Activated CD4-positive, alpha-beta T cell treated with anti-CD3 and anti-CD28 coated beads, Interleukin-2, amount 50 U/mL, for 1 hour (primary cell): ENCODE measurements at regions not wholly inside any gene's neighbourhood (a gene's known extent, or its start where the extent isn't known, plus 50 kb on each side); places are given as distances from the start of the nearest gene placed in this dataset.

Experiments used
- DNase-seq: peaks from one replicate; pipeline ENCODE4 v3.0.0-alpha.2; 2020

DNA sequence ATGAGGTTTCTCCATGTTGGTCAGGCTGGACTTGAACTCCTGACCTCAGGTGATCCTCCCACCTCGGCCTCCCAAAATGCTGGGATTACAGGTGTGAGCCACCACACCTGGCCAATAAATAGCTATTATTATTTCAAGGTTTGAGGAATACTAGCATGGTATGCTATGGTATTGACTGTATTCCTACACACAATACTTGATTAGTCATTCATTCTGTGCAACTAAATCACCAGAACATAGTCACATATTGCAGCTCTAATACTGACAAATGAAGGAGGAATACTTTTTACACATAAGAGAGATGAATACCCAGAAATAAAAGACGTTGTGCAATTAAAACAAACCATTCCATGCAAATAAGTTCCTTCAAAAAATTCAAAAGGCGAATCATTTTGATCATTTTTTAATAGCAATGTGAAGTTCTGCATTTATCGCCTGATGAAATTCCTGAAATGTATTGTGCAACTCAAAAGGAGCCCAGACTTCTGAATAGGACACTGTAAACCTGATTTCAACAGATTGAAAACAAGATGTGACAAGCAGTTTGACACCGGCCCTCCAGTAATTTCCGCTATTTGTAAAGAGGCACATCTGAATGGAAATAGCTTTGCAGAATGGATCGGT is 687.4 kb upstream of the SEMA6A start:
- DNase-seq: no peak

DNA sequence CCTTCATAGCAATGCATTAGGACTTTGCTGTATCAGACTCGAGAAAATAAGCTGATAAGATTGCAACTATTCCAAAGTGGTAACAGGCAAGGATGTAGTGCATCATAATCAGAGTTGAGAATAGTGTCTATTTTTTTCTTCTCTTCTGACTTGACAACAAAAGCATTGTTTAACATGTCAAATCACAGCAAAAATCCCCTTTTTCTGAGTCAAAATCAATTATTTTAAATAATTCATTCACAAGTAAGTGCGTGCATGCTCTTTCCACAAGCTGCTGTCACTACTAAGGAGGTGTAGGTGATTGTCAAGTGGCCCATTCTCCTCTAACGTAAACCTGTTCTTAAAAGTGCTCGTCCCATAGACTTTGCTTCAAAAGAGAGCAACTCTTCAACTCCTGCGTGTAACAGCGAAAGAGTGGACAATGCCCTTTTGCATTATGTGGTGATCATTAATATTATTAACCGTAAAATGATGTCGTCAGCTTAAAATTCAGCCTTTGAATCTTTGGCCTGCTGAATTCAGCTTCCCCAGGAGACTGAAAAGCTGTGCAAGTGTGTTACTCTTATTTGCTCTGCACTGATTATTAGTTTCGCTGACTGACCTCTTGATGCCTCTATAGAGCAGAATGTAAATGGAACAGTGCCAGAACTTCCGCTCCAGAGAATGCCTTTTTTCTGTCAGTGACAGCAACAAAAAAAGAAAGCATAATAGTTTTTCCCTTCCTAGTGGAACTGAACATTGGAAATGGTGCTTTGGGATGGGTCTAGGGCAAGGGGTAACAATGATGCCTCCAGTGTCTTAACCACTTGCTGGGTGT is 680.8 kb upstream of the SEMA6A start:
- DNase-seq: no peak

DNA sequence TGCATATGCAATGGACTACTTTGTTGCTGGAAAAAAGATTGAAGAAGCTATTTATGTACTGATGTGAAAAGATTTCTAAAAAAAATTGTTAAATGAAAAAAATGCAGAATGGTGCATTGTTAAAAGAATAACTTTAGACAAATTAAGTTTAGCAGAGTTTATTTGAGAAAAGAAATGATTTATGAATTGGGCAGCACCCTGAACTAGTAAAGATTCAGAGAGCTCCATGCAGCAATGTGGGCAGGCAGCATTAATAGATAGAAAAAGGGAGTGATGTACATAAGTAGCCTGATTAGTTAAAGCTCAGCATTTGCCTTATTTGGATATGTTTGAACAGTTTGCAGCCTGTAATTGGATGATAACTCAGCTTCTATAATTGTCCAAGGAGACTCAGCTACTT is 677.9 kb upstream of the SEMA6A start:
- DNase-seq: no peak

DNA sequence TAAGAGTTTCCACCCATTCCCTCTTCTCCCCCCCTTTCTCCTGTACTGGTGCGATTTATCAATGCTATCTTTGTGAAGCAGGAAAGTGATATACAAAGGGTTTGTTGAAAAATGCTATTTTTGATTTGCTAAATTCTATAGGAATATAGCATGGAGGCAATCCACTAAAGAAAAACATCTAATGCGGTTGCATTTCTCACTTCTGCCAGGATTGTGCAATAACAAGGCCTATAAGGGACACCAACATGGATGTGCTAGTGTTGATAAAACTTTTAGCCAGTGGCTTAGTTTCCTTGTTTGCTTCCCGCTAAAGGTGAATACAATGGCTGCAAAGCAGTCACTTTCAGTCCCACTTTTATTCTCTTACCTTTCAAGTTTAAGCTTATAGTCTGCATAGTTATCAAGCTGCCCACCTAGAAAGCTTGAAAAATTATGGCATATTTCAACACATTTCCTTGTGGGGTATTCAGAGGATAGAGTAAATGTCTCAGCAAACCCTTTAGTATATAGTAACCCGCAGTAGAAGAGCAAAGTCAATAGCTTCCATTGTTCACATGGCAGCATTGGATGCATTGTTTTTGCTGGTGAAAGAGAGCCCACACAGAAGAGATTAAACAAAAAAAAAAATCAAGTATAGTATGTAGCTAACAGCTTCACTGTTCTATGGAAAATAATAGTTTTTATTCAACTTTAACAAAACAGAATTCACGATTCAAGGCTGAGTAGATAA is 674.6 kb upstream of the SEMA6A start:
- no peak for DNase-seq

DNA sequence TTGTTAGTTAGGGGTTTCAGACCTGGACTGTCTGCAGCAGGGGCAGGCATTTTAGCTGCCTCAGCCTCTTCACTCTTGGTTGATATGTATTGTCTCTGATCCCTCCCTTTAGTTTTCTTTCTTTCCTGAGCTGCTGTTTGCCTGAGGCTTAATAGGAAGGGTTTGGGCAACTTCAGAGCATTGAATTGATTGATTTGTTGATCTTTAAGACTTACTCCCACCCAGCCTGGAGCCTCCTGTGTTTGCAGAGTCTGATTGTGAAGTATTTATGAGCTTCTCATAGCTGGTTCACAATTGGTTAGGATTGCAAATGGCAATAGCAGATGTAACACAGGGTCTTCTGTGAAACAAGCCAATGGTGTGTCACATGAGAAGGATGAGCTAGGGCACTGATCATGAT is 671.8 kb upstream of the SEMA6A start:
- no peak for DNase-seq

DNA sequence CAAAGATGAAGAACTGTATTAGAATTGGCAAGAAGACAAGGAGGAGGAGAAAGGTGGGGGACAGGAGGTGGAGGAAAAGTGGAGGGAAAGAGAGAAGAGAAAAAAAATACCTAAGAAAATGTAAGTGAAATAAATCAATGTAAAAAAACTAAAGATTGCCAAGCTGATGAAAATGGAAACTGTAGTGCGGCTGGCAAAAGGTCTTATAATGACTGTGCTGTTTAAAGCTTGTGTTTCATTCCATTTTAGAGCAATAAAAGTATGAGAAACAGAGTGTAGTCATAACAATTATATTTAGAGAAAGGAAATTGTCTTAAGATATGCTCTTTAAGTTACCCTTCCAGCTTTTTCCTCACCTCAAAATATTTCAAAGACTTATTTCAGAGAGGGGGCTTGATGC is 670.5 kb upstream of the SEMA6A start:
- no peak for DNase-seq

DNA sequence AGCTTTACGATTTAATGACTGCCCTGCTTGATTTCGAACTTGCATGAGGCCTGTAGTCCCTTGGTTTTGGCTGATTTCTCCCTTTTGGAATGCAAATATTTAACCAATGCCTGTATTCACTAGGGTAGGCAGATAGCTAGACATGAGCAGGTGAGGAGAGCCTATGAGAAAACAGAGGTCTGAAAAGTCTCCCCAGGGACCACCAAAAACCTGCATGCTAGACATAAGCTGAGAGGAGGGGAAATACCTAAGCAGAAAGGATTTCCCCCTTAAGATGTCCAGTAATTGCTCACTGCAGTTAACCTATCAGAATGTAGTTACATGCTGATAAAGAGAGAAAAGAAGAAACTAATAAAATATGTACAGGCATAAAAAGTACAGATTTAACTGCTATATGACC is 667.4 kb upstream of the SEMA6A start:
- DNase-seq: no peak

DNA sequence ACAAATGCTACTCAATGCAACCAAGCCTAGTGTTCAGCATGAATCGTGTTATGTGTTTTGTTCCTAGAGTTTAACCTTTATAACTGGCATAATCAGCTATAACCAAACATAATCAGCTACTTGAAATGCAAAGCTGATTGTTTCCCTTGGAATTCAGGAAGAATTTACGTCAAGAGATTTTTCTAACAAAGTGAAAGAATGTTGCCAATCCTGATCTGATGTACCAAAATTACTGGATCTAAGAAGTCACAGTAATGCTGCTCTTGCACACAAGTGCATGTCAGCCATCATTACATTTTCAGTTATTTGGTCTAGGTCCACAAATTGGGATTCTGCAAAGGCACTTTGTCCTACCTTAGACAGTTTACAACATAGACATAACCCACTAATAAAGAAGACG is 662.3 kb upstream of the SEMA6A start:
- DNase-seq: no peak

DNA sequence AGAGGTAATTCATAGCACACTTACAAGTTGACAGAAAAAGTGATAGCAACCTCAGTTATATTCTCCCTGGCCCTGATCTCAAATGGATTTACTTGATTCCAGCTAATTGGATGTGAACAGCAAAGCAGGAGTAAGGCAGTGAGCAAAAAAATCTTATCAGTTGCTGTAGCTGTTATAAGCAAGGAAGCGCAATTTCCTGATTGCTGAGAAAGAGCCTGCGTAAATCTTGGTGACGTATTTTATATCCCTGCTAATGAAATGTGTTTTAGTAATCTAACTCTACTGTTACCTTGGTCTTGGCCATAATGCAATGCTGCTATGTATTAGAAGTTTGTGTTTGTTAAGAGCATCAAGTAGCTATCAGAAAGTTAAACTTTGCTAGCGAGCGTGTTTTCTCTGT is 661.2 kb upstream of the SEMA6A start:
- DNase-seq: no peak

DNA sequence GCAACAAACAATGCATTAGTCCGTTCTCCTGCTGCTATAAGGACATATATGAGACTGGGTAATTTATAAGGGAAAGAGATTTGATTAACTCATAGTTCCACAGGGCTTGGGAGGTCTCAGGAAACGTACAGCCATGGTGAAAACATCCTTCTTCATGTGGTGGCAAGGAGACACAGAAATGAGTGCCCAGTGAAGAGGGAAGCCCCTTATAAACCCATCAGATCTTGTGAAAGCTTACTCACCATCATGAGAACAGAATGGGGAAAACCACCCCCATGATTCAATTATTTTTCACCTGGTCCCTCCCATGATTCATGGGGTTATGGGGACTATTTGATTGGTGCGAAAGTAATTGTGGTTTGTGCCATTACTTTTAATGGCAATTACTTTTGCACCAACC is 655.8 kb upstream of the SEMA6A start:
- DNase-seq: no peak

DNA sequence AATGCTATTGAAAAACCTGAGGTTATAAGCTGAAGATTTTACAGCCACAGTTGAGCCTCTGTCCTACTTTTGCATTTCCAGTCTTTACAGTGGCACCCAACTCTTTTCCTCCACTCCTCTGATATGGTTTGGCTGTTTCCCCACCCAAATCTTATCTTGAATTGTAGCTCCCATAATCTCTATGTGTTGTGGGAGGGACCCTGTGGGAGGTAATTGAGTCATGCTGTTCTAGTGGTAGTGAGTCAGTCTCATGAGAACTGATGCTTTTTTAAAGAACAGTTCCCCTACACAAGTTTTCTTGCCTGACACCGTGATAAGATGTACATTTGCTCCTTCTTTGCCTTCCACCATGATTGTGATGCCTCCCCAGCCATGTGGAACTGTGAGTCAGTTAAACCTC is 646.1 kb upstream of the SEMA6A start:
- DNase-seq: no peak

DNA sequence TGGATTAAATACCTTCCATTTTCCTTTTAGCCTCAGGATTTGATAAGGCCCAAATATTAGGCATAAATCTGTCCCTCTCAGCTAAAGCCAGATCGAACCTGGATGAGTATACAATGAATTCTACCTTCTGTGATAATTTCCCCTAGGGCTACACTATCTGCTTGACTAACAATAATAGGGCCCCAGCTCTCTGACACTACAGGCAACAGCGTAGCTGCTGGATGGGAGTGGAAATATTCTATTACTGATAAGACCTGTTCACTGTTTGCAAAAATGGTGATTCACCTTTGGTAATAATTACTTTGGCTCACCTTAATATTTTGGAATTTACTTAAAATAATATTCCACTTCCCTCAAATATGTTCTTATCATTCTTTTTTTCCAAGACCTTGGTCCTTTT is 644.2 kb upstream of the SEMA6A start:
- DNase-seq: no peak

DNA sequence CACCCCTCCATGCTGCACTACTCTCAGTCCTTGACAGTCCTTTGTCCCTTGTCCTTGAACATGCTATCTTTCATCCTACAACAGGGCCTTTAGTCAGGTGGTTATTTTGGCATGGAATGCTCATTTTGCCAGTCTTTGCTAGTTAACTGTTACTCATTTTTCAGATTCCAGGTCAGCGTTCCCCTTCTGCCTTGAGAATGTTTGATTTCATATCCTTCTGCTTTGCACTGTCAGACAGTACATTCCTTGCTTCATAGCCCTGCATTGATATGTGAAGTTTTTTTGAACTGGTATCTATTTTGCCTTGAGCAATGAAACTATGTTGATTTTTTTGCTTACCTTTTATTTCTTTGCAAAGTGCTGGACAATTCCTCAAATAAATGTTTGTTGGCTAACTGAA is 638.2 kb upstream of the SEMA6A start:
- no peak for DNase-seq

DNA sequence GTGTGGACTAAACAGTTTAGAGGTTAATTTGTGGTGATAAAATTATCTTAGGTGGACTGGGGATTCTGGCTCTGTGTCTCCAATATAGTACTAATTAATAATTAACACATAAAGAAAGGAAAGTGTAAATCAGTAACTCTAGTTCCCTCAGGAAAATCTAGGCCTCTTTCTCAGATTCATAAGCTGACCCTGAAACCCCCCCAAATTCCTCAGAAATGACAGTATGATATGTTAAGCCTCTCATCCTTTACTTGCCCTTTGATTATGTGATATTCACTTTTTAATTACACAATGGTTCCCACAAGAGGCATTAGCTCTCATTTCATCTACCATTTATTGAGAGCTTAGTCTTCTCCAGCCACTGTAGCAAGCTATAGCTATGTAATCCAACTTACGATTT is 636.2 kb upstream of the SEMA6A start:
- DNase-seq: no peak

DNA sequence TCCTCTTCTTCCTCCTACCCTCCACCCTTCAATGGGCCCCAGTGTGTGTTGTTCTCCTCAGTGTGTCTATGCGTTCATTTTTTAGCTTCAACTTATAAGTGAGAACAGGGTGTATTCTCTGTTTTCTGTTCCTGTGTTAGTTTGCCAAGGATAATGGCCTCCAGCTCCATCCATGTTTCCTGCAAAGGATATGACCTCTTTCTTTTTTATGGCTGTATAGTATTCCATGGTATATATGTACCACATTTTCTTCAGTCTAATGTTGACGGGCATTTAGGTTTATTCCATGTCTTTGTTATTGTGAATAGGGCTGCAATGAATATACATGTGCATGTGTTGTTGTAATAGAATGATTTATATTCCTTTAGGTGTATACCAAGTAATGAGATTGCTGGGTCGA is 634.9 kb upstream of the SEMA6A start:
- DNase-seq: no peak

DNA sequence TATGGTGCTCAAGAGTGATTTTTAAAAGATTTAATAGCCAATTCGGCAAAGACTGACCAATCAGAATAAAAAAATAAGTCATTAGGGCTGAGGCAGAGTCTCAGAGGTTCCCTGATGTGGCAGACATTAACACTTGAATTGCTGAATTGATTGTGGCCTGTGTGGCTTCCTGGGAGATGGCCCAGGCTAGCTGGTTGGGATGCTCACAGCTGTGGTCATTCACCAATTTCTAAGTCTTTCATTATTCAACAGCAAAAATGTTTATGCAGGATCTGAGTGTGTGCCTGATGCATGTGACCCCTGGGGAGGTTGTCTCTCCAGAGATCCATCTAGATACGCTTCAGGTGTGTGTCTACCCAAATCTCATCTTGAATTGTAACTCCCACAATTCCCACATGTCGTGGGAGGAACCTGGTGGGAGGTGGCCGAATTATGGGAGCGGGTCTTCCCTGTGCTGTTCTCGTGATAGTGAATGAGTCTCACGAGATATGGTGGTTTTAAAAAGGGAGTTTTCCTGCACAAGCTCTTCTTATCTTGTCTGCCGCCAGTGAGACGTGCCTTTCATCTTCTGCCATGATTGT is 632.6 kb upstream of the SEMA6A start:
- DNase-seq: no peak

DNA sequence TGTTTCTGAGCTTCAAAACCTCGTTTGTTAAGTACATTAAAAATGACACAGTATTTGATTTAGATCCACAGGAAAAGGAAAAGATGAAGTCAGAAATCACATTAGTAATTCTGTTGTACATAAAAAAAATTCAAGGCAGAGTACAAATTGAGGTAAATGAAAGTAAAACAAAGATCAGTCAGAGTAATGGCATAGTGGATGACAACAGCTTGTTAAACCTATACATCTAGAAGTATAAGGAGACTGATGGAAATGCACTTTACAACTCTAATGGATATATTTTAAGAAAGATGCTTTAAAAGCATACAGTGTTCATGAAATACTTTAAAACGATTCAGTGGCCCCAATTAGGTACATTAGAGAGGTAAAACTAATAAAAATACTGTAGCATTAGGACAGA is 631.3 kb upstream of the SEMA6A start:
- DNase-seq: no peak

DNA sequence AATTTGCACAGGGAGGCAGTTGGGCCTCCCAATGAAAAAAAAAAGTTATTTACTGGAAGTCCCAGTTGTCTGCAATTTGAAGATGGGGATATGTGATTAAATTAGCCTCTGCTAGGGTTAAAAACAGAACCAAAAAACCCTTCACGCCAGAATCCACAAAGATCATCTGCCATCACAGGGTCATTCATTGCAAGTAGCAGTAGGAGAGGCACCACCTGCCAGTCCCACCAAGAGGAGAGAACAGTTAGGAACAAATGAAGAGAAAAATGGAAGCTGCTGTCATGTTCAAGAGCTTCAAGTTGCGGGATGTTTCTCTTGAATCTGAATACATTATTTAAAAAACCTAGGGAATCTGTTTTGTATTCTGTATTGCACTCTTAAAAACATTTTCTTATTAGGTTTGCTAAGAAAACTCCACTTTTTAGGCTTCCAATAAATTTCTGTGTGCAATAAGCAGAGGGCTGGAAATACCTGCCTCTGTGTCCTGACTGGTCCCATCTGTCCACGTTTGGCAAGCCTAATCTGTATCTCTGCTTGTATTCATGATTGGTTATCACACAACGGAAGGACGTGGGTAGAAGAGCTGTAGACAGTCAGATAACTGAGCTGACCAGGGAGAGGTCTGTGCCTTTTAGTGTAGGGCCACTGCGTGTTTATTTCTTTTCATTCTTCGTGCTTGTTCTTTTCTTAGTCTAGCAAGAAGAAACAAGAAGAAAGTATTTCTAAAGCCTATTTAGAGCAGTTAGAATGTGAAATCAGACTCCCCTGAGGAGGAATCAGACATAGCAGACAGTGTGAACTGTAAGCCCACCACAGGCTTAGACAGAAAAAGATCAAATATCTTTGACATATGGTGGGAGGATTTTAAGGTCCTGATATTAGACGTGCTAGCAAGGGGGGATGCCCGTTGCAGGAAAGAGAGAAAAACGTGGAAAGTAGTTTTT is 630.6 kb upstream of the SEMA6A start:
- DNase-seq: no peak

DNA sequence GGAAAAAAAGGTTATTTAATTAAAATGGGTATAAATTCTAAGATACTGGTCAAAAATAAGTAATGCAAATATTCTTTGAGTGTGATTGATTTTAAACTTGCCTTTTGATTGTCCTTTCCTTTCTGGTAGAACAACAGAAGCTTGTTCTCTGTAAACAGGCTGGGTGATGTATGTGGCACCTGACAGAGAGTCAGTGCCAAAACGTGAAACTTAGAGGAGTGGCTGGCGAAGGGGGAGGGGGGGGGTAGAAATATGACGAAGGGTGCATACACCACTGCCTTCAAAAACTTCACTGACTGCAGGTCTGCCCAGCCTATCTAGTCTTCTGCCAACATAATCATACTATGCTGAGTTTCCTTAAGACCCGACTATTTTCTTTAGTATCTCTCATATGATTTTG is 629.8 kb upstream of the SEMA6A start:
- DNase-seq: no peak

DNA sequence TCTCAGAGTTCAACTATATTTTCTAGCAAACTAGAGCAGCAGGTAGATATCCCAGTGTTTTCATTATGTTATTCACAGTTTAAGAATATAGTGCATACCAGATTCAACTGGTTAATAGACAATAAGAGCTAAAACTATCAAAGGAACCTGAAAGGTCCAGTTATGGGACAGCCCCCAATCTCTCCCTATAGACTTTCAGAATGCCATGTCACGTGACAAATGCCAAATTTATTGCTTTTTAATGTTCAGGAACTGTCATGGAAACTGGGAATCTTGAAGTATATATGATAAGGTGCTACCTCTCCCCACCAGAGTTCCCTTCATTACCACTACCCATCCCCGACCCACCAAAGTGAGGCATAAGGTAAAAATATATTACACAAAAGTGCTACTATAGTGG is 629.0 kb upstream of the SEMA6A start:
- no peak for DNase-seq

DNA sequence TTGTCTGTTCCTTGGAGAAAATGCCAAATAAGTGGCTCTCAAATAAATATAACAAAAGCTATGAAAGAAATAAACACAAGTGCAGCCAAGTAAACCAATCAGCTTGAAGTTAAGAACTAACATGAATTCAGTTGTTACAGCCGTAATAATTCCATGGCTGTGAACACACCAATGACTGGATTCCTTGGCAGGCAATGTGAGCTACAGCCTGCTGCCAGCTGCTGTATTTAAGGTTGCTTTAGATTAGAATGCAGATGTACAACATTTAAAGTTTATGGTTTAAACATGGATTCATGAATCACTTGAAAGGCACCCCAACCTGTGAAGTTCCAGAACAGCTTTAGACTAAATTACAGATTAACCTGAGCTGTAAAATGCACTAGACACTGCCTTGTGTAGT is 626.4 kb upstream of the SEMA6A start:
- DNase-seq: no peak

DNA sequence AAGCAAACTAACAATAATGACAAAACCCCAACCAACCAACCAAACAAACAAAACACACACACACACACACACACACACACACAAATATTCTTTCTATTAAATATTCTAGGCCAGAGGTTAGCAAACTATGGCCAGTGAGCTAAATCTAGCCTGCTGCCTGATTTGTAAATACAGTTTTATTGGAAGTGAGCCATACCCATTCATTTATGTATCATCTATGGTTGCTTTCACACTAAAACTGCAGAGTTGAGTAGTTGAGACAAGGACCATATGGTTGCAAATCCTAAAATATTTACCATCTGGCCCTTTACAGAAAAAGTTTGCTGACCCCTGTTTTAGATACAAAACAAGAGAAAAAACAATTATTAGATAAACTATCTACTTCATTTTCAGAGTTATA is 620.5 kb upstream of the SEMA6A start:
- no peak for DNase-seq

DNA sequence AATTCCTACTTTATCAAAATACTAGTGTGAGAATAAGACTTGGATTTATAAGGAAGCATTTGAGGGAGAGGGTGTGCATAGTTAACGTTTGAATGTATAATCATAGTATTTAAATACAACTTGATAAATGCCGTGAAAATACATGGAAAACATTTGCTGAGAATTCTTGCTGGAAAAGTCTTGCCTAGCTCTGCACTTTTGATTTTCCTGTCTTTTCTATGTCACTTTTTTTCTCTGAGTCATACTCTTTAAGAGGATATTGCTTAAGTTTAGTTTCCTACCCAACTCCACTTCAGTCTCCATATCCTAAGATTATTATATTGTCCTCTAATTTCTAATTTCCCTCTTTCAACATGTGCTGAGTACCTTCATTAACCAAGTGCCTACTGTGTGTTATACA is 616.6 kb upstream of the SEMA6A start:
- no peak for DNase-seq
